MCF 10A (cell line): ENCODE measurements at regions not wholly inside any gene's neighbourhood (a gene's known extent, or its start where the extent isn't known, plus 50 kb on each side); places are given as distances from the start of the nearest gene placed in this dataset.
A peak's percentile ranks its signal among the peaks of the same experiment; 100 is the strongest.

Experiments used
- BruUV-seq: library from RNA; stranded (reverse); fragments of 400-500 nt; replicated peaks from 2 replicates; lab custom pipeline; 2021; lab: Mats Ljungman, UMichigan
- CTCF ChIA-PET: fragments of 300-600 bp; sonication (Branson Sonifier 250); formaldehyde crosslinking; extraction: SDS; loops from one replicate; lab custom pipeline; 2021; ENCODE audit warnings: antibody characterized with exemption, inconsistent platforms; lab: Yijun Ruan, JAX
- POLR2A ChIA-PET: fragments of 300-600, 350-650 bp; sonication (Branson Sonifier 250); formaldehyde crosslinking; extraction: SDS; loops from one replicate; lab custom pipeline; 2020; ENCODE audit warnings: antibody characterized with exemption, inconsistent platforms; lab: Yijun Ruan, JAX
- DNase-seq: peaks from one replicate; pipeline ENCODE4 v3.0.0-alpha.2; 2018; ENCODE audit not compliant: unreplicated experiment
- H3K27ac Mint-ChIP-seq: one replicate; pipeline ENCODE4 v1.8.0; 2022; ENCODE audit warnings: mild to moderate bottlenecking, low read depth, mixed read lengths; ENCODE audit not compliant: unreplicated experiment
- H3K27me3 Mint-ChIP-seq: one replicate; pipeline ENCODE4 v1.8.0; 2022; ENCODE audit warnings: mixed read lengths; ENCODE audit not compliant: insufficient read depth, unreplicated experiment
- H3K36me3 Mint-ChIP-seq: one replicate; pipeline ENCODE4 v1.8.0; 2022; ENCODE audit warnings: mild to moderate bottlenecking, moderate library complexity, mixed read lengths; ENCODE audit not compliant: insufficient read depth, unreplicated experiment
- H3K4me1 Mint-ChIP-seq: one replicate; pipeline ENCODE4 v1.8.0; 2022; ENCODE audit warnings: mixed read lengths; ENCODE audit not compliant: insufficient read depth, unreplicated experiment
- H3K4me3 Mint-ChIP-seq: one replicate; pipeline ENCODE4 v1.8.0; 2022; ENCODE audit warnings: mild to moderate bottlenecking, moderate library complexity, mixed read lengths; ENCODE audit not compliant: unreplicated experiment
- H3K9me3 Mint-ChIP-seq: one replicate; pipeline ENCODE4 v1.8.0; 2022; ENCODE audit warnings: mixed read lengths; ENCODE audit not compliant: unreplicated experiment
- CTCF ChIP-seq: fragments of 200-600 bp; IDR thresholded peaks from one replicate; pipeline ENCODE4 v1.8.0; 2022; ENCODE audit warnings: antibody characterized with exemption, mild to moderate bottlenecking; ENCODE audit not compliant: unreplicated experiment
- intact Hi-C: fragments of 100-400 bp; cut with micrococcal nuclease; formaldehyde crosslinking; loops from 2 replicates; pipeline ENCODE4 v1.14.1; 2022

GRCh38 chr2:7681881-7682461 is 764.8 kb downstream of the RNF144A start:
- DNase-seq, result no peak
- CTCF ChIA-PET, result interaction anchor here (0.8 kb wide), 1 partner anchor 10 kb away, joined by 5 read pairs; no protein-coding TSS in a partner anchor
- intact Hi-C loops, result no loop called here
- Mint-ChIP-seq H3K9me3 (no peaks in the 10 kb centered on the region), H3K4me3 (no peak overlapping the region), H3K27ac (no peak overlapping the region), H3K4me1 (peaks cover 12% of the 10 kb centered on the region), H3K36me3 (no peaks in the 10 kb centered on the region), H3K27me3 (no peaks in the 10 kb centered on the region)
- TF ChIP-seq CTCF, result no peak
- BruUV-seq, result no TSS peak
- POLR2A ChIA-PET, result no interaction called here

- intact Hi-C loops, result no loop called here
- H3K27ac Mint-ChIP-seq, result no peak overlapping the region
- no peaks in the 10 kb centered on the region for H3K36me3 Mint-ChIP-seq
- no peaks in the 10 kb centered on the region for H3K27me3 Mint-ChIP-seq
- peaks cover 12% of the 10 kb centered on the region for H3K4me1 Mint-ChIP-seq
- ChIA-PET POLR2A (no interaction called here), CTCF (interaction anchor here (0.6 kb wide), 2 partner anchors 57 to 126 kb away, joined by 3 read pairs; no protein-coding TSS in a partner anchor)
- no TSS peak for BruUV-seq
- TF ChIP-seq CTCF, result no peak
- H3K9me3 Mint-ChIP-seq, result no peaks in the 10 kb centered on the region
- H3K4me3 Mint-ChIP-seq, result no peak overlapping the region
- no peak for DNase-seq
These were observed 766.0 kb downstream of the RNF144A start for GRCh38 chr2:7683196-7683595.

- BruUV-seq, result no TSS peak
- Mint-ChIP-seq H3K9me3 (no peaks in the 10 kb centered on the region), H3K4me1 (peaks cover 12% of the 10 kb centered on the region), H3K36me3 (no peaks in the 10 kb centered on the region), H3K27me3 (no peaks in the 10 kb centered on the region), H3K4me3 (no peak overlapping the region), H3K27ac (no peak overlapping the region)
- intact Hi-C loops, result no loop called here
- TF ChIP-seq CTCF, result no peak
- POLR2A ChIA-PET, result interaction anchor here (0.7 kb wide), 1 partner anchor 1074 kb away, joined by 4 read pairs; no protein-coding TSS in a partner anchor
- no peak for DNase-seq
- CTCF ChIA-PET, result interaction anchor here (0.6 kb wide), 3 partner anchors 12 to 126 kb away, joined by 3 read pairs; no protein-coding TSS in a partner anchor
These were observed 766.5 kb downstream of the RNF144A start for GRCh38 chr2:7683708-7684107.

- no TSS peak for BruUV-seq
- POLR2A ChIA-PET, result no interaction called here
- H3K4me1 Mint-ChIP-seq, result peaks cover 7% of the 10 kb centered on the region
- no peaks in the 10 kb centered on the region for H3K27me3 Mint-ChIP-seq
- CTCF ChIA-PET, result interaction anchor here (1.3 kb wide), 1 partner anchor 17 kb away, joined by 4 read pairs; no protein-coding TSS in a partner anchor
- peak; percentile 31 for DNase-seq
- TF ChIP-seq CTCF, result no peak
- H3K36me3 Mint-ChIP-seq, result no peaks in the 10 kb centered on the region
- no peak overlapping the region for H3K4me3 Mint-ChIP-seq
- H3K9me3 Mint-ChIP-seq, result no peaks in the 10 kb centered on the region
- intact Hi-C loops, result no loop called here
- H3K27ac Mint-ChIP-seq, result peak overlapping the region; percentile 41
These were observed 768.3 kb downstream of the RNF144A start for GRCh38 chr2:7685342-7686015.
